Mesenchymal stem cell (in vitro differentiated cells and primary cell): ENCODE measurements at regions not wholly inside any gene's neighbourhood (a gene's known extent, or its start where the extent isn't known, plus 50 kb on each side); places are given as distances from the start of the nearest gene placed in this dataset.

Experiments
- DNase-seq: peaks from one replicate; pipeline ENCODE4 v3.0.0-alpha.2; 2013
- H2AFZ ChIP-seq: one replicate; pipeline ENCODE4 v1.6.1; 2013; ENCODE audit warnings: low read depth, mild to moderate bottlenecking, control low read depth, inconsistent platforms, low read length, moderate library complexity
- H2AK5ac ChIP-seq: 2 replicates; pipeline ENCODE4 v1.6.1; 2013; ENCODE audit warnings: low read length, moderate library complexity, mild to moderate bottlenecking, inconsistent platforms; ENCODE audit not compliant: severe bottlenecking
- H2BK120ac ChIP-seq: one replicate; pipeline ENCODE4 v1.6.1; 2013; ENCODE audit warnings: low read depth, mild to moderate bottlenecking, inconsistent platforms, low read length, moderate library complexity
- H2BK12ac ChIP-seq, 2 experiments: one replicate each; pipeline ENCODE4 v1.6.1; 2013; ENCODE audit warnings: inconsistent platforms in 2 of 2, low read length in 2 of 2, mild to moderate bottlenecking in 2 of 2, moderate library complexity in 2 of 2, control low read depth in 1 of 2
- H2BK15ac ChIP-seq: one replicate; pipeline ENCODE4 v1.6.1; 2013; ENCODE audit warnings: mild to moderate bottlenecking, low read depth, inconsistent platforms; ENCODE audit not compliant: poor library complexity, severe bottlenecking
- H2BK5ac ChIP-seq: 2 replicates; pipeline ENCODE4 v1.6.1; 2013; ENCODE audit warnings: low read depth, mild to moderate bottlenecking, low read length, control low read depth, inconsistent platforms; ENCODE audit not compliant: poor library complexity, severe bottlenecking
- H3K14ac ChIP-seq, 2 experiments: one replicate each; pipeline ENCODE4 v1.6.1; 2013; ENCODE audit warnings: inconsistent platforms in 2 of 2, low read length in 2 of 2, control low read depth in 1 of 2, mild to moderate bottlenecking in 1 of 2, moderate library complexity in 1 of 2
- H3K18ac ChIP-seq, 2 experiments: one replicate each; pipeline ENCODE4 v1.6.1; 2013; ENCODE audit warnings: inconsistent platforms in 2 of 2, low read length in 2 of 2, control low read depth in 1 of 2, low read depth in 1 of 2, mild to moderate bottlenecking in 1 of 2
- H3K23ac ChIP-seq, 2 experiments: one replicate each; pipeline ENCODE4 v1.6.1; 2013; ENCODE audit warnings: inconsistent platforms in 2 of 2, low read length in 2 of 2, mild to moderate bottlenecking in 2 of 2, moderate library complexity in 2 of 2, control low read depth in 1 of 2
- H3K27ac ChIP-seq: 2 replicates; pipeline ENCODE4 v1.5.1; 2013; ENCODE audit warnings: mild to moderate bottlenecking, moderate library complexity, low read length, control low read depth, inconsistent platforms; ENCODE audit not compliant: poor library complexity, severe bottlenecking
- H3K27me3 ChIP-seq, 2 experiments: 2 replicates each; pipeline versions ENCODE4 v1.6.1 to v1.7.0; 2013; ENCODE audit warnings: low read length in 2 of 2, mild to moderate bottlenecking in 2 of 2, moderate library complexity in 2 of 2, control low read depth in 1 of 2, inconsistent platforms in 1 of 2; ENCODE audit not compliant: control insufficient read depth in 1 of 2, insufficient read depth in 1 of 2
- H3K36me3 ChIP-seq, 2 experiments: 2 replicates each; pipeline versions ENCODE4 v1.6.1 to v1.7.0; 2013; ENCODE audit warnings: low read length in 2 of 2, control low read depth in 1 of 2, inconsistent platforms in 1 of 2, low read depth in 1 of 2, mild to moderate bottlenecking in 1 of 2; ENCODE audit not compliant: insufficient read depth in 2 of 2, control insufficient read depth in 1 of 2
- H3K4ac ChIP-seq, 2 experiments: one replicate each; pipeline ENCODE4 v1.6.1; 2013; ENCODE audit warnings: inconsistent platforms in 2 of 2, low read length in 2 of 2, mild to moderate bottlenecking in 2 of 2, moderate library complexity in 2 of 2, control low read depth in 1 of 2, low read depth in 1 of 2
- H3K4me1 ChIP-seq: 2 replicates; pipeline ENCODE4 v1.6.1; 2013; ENCODE audit warnings: low read depth, low read length, control low read depth; ENCODE audit not compliant: control insufficient read depth, insufficient read depth
- H3K4me2 ChIP-seq: 2 replicates; pipeline ENCODE4 v1.6.1; 2013; ENCODE audit warnings: low read length, mild to moderate bottlenecking, inconsistent platforms; ENCODE audit not compliant: poor library complexity, severe bottlenecking
- H3K4me3 ChIP-seq, 2 experiments: 2 replicates each; pipeline versions ENCODE4 v1.5.1 to v1.7.0; 2013; ENCODE audit warnings: low read length in 2 of 2, mild to moderate bottlenecking in 2 of 2, control low read depth in 1 of 2, low read depth in 1 of 2; ENCODE audit not compliant: insufficient read depth in 1 of 2
- H3K79me1 ChIP-seq: replicated peaks from 2 replicates; pipeline ENCODE4 v1.6.1; 2013; ENCODE audit warnings: mild to moderate bottlenecking, control low read depth, low read length, inconsistent platforms; ENCODE audit not compliant: poor library complexity, severe bottlenecking
- H3K9ac ChIP-seq: 2 replicates; pipeline ENCODE4 v1.7.0; 2013; ENCODE audit warnings: mild to moderate bottlenecking, low read length, moderate library complexity
- H3K9me3 ChIP-seq: 2 replicates; pipeline ENCODE4 v1.7.0; 2013; ENCODE audit warnings: mild to moderate bottlenecking, low read length; ENCODE audit not compliant: control insufficient read depth
- H4K8ac ChIP-seq: one replicate; pipeline ENCODE4 v1.6.1; 2013; ENCODE audit warnings: inconsistent platforms, mild to moderate bottlenecking, low read length, moderate library complexity
- H4K91ac ChIP-seq: one replicate; pipeline ENCODE4 v1.6.1; 2013; ENCODE audit warnings: mild to moderate bottlenecking, low read length, inconsistent platforms
- WGBS: methylation state at CpG from one replicate; pipeline ENCODE4 v1.1.7; 2013; ENCODE audit warnings: mixed read lengths; 5-methylcytosine and 5-hydroxymethylcytosine counted together

GRCh38 chr2:53473775-53474311 lies 293.8 kb upstream of the CHAC2 start:
- no peak overlapping the region for H2BK5ac ChIP-seq
- no peaks in the 10 kb centered on the region for H3K36me3 ChIP-seq
- H4K8ac ChIP-seq, result no peak overlapping the region
- H2BK15ac ChIP-seq, result no peak overlapping the region
- H3K4me3 ChIP-seq, result no peak overlapping the region
- no peak overlapping the region for H2BK120ac ChIP-seq
- no peak overlapping the region for H3K18ac ChIP-seq
- no peak overlapping the region for H3K23ac ChIP-seq
- H3K4me2 ChIP-seq, result no peak overlapping the region
- no peaks in the 10 kb centered on the region for H3K27me3 ChIP-seq
- 100% methylated on average over 1 of the region's 3 CpGs for WGBS
- no peak overlapping the region for H3K9ac ChIP-seq
- no peak overlapping the region for H2BK12ac ChIP-seq
- H3K79me1 ChIP-seq, result no peaks in the 10 kb centered on the region
- H3K27ac ChIP-seq, result no peak overlapping the region
- H3K4me1 ChIP-seq, result no peaks in the 10 kb centered on the region
- H3K4ac ChIP-seq, result no peak overlapping the region
- no peak overlapping the region for H3K14ac ChIP-seq
- no peaks in the 10 kb centered on the region for H3K9me3 ChIP-seq
- DNase-seq, result no peak
- H2AFZ ChIP-seq, result no peak overlapping the region
- H4K91ac ChIP-seq, result no peak overlapping the region
- no peak overlapping the region for H2AK5ac ChIP-seq

GRCh38 chr2:53473236-53473635 lies 294.4 kb upstream of the CHAC2 start:
- no peaks in the 10 kb centered on the region for H3K79me1 ChIP-seq
- H3K4ac ChIP-seq, result no peak overlapping the region
- H3K27me3 ChIP-seq, result no peaks in the 10 kb centered on the region
- H4K8ac ChIP-seq, result no peak overlapping the region
- peak overlapping the region; percentile 3 for H4K91ac ChIP-seq
- no peak overlapping the region for H2BK120ac ChIP-seq
- H3K23ac ChIP-seq, result no peak overlapping the region
- no peak overlapping the region for H3K4me3 ChIP-seq
- 85% methylated on average over 4 of the region's 4 CpGs for WGBS
- H3K18ac ChIP-seq, result no peak overlapping the region
- H2AFZ ChIP-seq, result no peak overlapping the region
- no peak overlapping the region for H2AK5ac ChIP-seq
- no peak for DNase-seq
- no peak overlapping the region for H3K4me2 ChIP-seq
- no peaks in the 10 kb centered on the region for H3K36me3 ChIP-seq
- H2BK12ac ChIP-seq, result no peak overlapping the region
- H3K9ac ChIP-seq, result no peak overlapping the region
- no peaks in the 10 kb centered on the region for H3K9me3 ChIP-seq
- no peak overlapping the region for H2BK15ac ChIP-seq
- no peak overlapping the region for H3K14ac ChIP-seq
- no peaks in the 10 kb centered on the region for H3K4me1 ChIP-seq
- H2BK5ac ChIP-seq, result no peak overlapping the region
- no peak overlapping the region for H3K27ac ChIP-seq

GRCh38 chr2:53467467-53468180 lies 300.0 kb upstream of the CHAC2 start:
- no peak overlapping the region for H3K9ac ChIP-seq
- no peak overlapping the region for H3K23ac ChIP-seq
- no peak overlapping the region for H3K14ac ChIP-seq
- no peak overlapping the region for H2AFZ ChIP-seq
- no peaks in the 10 kb centered on the region for H3K79me1 ChIP-seq
- H2BK120ac ChIP-seq, result no peak overlapping the region
- no peaks in the 10 kb centered on the region for H3K36me3 ChIP-seq
- no peak overlapping the region for H3K18ac ChIP-seq
- H3K4me3 ChIP-seq, result no peak overlapping the region
- DNase-seq, result no peak
- H3K27me3 ChIP-seq, result peaks cover 0 to 2% of the 10 kb centered on the region in 2 experiments
- no peak overlapping the region for H2BK12ac ChIP-seq
- H3K4me2 ChIP-seq, result no peak overlapping the region
- 86% methylated on average over 4 of the region's 4 CpGs for WGBS
- H2BK5ac ChIP-seq, result no peak overlapping the region
- no peak overlapping the region for H3K4ac ChIP-seq
- H3K4me1 ChIP-seq, result no peaks in the 10 kb centered on the region
- no peaks in the 10 kb centered on the region for H3K9me3 ChIP-seq
- no peak overlapping the region for H4K91ac ChIP-seq
- no peak overlapping the region for H2BK15ac ChIP-seq
- no peak overlapping the region for H3K27ac ChIP-seq
- no peak overlapping the region for H4K8ac ChIP-seq
- H2AK5ac ChIP-seq, result no peak overlapping the region

GRCh38 chr2:53463806-53464726 lies 303.5 kb upstream of the CHAC2 start:
- Histone ChIP-seq H2BK5ac (no peak overlapping the region), H3K9ac (no peak overlapping the region), H2BK12ac (no peak overlapping the region), H3K4ac (no peak overlapping the region), H3K23ac (no peak overlapping the region), H3K4me2 (no peak overlapping the region), H3K36me3 (no peaks in the 10 kb centered on the region), H2AFZ (no peak overlapping the region), H2AK5ac (no peak overlapping the region), H3K18ac (no peak overlapping the region), H3K27ac (no peak overlapping the region), H3K14ac (no peak overlapping the region), H4K8ac (no peak overlapping the region), H3K79me1 (no peaks in the 10 kb centered on the region), H3K4me3 (no peak overlapping the region), H3K27me3 (peaks cover 0 to 2% of the 10 kb centered on the region in 2 experiments), H2BK15ac (no peak overlapping the region), H3K9me3 (no peaks in the 10 kb centered on the region), H3K4me1 (no peaks in the 10 kb centered on the region), H4K91ac (no peak overlapping the region), H2BK120ac (no peak overlapping the region)
- DNase-seq, result no peak
- WGBS, result no CpG with 5 or more reads among the region's 3 CpGs
